Erythroblast (primary cell): ENCODE measurements at regions not wholly inside any gene's neighbourhood (a gene's known extent, or its start where the extent isn't known, plus 50 kb on each side); places are given as distances from the start of the nearest gene placed in this dataset.

ENCODE experiments used
- GATA1 ChIP-seq: IDR thresholded peaks from 2 replicates; pipeline ENCODE4 v1.6.1; 2011; ENCODE audit warnings: low read depth, mild to moderate bottlenecking, control low read depth, low read length, moderate library complexity
- POLR2A ChIP-seq: IDR thresholded peaks from 2 replicates; pipeline ENCODE4 v1.6.1; 2011; ENCODE audit warnings: mild to moderate bottlenecking, low read length

- TF ChIP-seq POLR2A (no peak), GATA1 (no peak)
Measured at GRCh38 chr4:125539691-125540090, 224.9 kb downstream of the FAT4 start.
